Pons (tissue), 1 donor: ENCODE measurements at regions not wholly inside any gene's neighbourhood (a gene's known extent, or its start where the extent isn't known, plus 50 kb on each side); places are given as distances from the start of the nearest gene placed in this dataset.
"Not testable (repeated sequence)": the region's sequence is repeated elsewhere in the genome, so short reads cannot be mapped to it uniquely, and the experiment has no call there.

Source experiments
- DNase-seq: peaks from one replicate; pipeline ENCODE4 v3.0.0-alpha.2; 2016; ENCODE audit warnings: low spot score

DNA sequence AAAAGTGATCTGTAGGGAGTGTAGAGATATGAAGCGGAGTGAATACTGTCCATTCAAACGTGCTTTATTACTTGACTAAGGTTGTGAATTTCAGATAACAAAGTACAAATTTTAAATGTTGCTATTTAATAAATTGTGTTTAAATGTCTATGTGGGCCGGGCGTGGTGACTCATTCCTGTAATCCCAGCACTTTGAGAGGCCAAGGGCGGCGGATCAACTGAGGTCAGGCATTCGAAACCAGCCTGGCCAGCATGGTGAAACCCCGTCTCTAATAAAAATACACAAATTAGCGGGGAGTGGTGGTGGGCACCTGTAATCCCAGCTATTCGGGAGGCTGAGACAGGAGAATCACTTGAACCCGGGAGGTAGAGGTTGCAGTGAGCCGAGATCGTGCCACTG lies 1544.1 kb downstream of the SLITRK5 start:
- DNase-seq = not testable (repeated sequence)

DNA sequence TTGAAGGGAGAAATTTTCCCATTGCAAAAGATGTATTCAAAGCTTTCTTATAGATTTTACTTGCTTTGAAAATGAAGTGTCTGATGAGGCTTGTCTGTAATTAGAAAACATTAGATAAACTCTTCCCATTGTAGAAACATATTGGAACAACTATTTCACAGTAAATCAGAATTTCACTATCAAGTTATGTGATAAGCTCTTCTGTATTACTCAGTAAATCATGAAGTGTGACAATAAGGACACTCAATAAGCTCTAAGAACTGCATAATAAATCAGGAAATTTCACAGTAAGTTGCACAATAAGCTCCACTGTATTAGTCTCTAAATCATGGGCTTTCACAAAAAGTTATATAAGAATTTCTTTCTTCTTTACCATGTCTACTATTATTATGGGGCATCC lies 1546.6 kb downstream of the SLITRK5 start:
- no peak for DNase-seq

DNA sequence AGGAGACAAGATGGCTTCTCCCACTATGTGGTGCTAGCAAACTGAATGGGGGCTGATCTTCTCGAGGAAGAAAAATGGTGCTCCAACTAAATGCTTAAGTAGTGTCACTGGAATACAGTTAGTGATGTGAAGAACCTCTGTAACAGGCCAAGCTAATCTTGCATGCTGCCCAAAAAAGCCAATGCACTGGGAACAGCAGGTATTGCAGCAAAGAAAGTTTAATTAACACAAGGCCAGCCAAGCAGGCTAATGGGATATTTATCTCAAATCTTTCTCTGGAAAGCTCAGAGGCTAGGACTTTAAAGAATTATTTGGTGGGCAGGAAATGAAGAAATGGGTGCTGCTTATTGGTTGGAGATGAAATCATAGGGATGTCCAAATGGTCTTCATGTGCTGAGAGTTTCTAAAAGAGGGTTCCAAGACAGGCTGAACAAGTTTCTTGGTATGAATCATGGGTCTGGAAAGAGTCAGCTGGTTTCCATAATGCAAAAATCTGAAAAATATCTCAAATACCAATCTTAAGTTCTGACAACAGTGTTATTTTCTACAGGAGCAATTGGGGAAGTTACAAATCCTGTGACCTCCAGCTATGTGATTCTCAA lies 1550.5 kb downstream of the SLITRK5 start:
- no peak for DNase-seq

DNA sequence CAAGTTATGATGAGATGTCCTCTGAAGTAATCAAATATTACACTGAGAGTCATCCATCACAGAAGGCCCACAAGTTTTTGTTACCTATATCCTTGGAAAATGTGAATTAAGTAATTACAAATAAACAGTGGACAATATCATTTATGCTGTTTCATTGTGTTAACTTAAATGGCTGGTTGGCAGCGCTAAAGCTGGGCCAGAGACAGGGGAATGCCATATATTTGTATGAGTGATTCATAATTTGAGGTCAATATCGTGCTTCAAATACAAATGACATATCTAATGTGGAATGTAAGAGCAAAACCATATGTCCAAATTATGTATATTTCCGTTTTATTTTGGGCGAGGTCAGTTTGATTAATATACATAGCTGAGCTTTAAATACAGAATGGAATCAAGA lies 1556.2 kb downstream of the SLITRK5 start:
- DNase-seq = no peak

DNA sequence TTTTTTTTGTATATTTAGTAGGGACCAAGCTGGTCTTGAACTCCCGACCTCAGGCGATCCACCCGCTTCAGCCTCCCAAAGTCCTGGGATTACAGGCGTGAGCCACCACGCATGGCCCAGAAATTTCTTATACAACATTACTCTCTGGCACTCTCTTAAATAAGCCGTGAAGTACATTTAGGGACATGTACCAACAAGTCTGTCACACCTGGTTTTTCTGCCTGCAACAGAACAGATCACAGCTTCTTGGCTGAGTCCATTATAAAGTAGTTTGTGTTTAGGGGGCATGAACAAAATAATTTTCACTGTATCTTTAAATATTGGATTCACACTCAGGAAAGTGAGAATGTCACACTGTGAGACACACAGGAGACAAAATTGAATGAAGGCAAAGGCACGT lies 1567.3 kb downstream of the SLITRK5 start:
- DNase-seq = no peak

DNA sequence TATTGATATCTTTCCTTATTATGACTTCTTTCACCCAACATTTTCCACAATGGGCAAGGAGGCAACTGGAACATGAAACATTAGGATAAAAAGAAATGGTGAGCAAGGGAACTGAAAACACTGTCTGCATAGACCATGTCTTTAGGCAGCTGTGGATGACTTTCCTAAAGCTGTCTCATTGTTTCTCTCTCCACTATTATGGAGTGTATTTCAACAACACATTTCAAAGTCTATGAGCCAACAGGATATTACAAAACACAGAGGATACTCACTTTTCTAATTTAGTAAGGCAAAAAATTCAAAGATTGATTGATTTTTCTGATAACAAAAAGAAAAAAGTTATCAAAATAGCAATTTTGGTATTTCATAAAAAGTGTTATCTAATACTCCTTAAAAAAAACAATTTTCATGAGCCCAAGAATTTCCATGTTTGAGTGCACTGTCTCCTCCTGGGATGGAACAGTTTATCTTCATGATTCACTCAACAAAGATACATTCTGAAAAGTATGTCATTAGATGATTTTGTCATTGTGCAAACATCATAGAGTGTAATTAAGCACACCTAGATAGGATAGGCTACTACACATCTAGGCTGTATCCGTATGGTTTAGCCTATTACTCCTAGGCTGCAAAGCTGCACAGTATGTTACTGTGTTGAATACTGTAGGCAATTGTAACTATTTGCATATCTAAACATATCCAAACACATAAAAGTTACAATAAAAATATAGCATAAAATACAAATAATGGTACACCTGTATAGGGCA lies 1568.4 kb downstream of the SLITRK5 start:
- no peak for DNase-seq

DNA sequence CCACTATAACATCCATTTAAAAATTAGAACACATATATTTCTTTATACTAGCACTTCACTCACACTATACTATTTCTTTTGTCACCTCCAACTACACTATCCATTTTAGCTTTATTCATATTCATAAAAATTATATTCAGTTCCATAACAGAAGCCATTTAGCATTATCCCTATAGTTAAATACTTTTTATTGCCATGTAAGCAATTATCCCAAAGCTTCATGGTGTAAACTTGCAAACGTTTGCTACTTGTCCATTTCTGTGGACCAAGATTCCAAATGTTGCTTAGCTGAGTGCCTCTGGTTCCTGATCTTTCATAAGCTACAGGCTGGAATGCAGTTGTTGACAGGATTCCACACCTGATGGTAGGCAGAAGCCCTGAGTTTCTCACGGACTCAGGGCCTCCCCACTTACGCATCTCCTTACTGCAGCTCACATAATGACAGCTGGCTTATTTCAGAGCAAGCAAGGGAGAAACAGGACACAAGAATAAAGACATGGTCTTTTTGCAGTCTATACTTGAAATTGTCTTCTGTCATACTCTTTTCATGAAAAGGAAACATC lies 1584.8 kb downstream of the SLITRK5 start:
- no peak for DNase-seq

DNA sequence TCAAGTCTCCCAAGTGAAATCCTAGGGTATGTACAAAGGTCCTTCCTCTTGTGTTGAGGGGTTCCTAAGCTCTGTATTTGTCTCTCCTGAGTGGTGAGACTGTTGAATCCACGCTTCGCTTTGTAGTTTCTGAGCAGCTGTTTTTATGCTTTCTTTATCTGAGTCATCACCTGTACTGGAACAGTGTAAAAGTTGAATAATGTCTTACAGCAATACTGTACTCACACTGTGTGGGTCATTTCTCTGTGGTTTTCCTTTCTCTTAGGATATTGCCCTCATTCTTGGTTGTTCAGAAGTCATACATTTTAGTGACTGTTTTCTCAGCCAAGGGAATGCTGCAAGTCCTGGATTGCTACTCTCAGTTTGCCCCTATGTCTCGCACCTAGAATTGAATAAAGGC lies 1596.6 kb downstream of the SLITRK5 start:
- no peak for DNase-seq

DNA sequence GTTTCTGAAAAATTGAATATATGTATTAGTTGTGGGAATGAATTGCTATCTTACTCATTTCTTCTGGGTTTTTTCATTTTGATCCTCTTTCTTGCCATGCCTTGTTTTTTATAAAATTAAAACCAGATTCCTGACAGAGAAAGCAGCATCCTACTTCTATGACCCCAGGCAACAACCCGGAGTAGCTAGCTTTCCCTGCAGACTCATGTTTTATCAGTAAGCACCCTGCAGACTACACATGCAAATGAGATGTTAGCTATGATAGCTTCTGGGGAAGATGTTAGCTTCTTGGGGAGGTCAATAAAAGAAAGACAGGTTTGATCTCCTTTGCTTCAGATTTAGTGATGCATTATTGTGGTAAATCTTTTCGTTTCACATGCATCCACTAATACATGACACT lies 1598.6 kb downstream of the SLITRK5 start:
- DNase-seq = no peak

DNA sequence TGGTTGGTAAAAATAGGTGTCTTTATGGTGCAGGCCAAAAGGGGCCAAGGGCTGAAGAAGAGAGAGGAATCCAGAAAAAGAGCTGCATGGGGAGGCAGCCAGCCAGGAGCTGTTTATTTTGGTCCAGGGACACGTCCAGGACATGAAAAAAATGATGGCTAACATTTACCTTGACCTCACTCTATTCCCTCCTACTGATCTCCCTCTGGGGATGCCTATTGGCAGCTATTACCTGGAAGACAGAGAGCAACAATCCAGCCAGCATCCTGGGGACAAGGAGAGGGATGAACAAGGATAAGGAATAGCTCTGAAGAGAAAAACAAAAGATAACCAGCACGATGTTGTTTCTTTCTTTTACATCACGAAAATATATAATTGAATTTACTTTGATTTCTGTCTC lies 1599.6 kb downstream of the SLITRK5 start:
- DNase-seq = no peak

DNA sequence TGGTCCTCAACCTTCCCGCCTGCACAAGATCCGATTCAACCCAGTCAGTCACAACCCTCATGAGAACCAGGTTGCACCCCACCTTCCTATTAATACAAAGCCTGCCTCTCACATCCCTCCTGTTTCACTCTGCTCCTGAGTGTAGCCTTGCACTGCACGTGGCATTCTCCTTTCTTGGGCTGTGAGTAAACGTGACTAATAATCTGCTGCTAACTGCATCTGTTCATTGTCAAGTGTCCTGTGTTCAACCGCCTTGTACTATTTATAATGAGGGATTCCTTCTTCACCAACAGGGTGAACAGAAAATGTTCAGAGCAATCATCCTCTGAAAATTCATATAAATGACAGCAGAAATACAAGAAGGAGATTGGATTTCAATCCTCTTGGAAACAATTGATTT lies 1608.2 kb downstream of the SLITRK5 start:
- no peak for DNase-seq

DNA sequence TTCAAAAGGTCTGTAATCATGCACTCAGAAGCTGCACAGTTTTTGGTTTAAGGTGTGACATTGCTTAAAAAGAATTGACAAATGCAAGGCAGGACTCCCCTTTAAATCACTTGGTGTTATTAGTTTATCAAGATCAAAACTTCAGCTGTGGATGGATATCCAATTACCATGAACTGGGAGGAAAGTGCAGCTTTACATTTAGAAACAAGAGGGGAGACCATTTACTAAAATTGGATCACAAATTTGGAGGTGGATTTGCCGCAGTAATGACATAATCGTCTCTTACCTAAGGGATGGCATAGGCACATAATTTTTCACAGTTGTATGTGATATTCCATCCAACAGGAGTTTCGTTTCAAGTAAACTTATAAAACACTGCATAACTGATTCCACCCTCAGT lies 1610.2 kb downstream of the SLITRK5 start:
- DNase-seq = no peak

DNA sequence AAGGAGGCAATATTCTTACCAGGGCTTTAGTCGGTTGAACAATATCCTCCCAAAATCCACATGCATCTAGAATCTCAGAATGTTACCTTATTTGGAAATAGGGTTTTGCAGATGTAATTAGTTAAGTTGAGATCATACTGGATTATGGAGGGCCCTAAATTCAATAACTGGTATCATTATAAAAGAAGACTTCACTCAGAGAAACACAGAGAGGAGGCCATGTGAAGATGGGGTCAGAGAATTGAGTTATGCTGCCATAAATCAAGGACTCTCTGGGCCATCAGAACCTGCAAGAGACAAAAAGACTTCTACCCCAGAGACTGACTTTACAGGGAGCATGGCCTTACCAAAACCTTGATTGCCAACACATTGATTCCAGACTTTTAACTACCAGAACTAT lies 1611.1 kb downstream of the SLITRK5 start:
- DNase-seq = no peak

DNA sequence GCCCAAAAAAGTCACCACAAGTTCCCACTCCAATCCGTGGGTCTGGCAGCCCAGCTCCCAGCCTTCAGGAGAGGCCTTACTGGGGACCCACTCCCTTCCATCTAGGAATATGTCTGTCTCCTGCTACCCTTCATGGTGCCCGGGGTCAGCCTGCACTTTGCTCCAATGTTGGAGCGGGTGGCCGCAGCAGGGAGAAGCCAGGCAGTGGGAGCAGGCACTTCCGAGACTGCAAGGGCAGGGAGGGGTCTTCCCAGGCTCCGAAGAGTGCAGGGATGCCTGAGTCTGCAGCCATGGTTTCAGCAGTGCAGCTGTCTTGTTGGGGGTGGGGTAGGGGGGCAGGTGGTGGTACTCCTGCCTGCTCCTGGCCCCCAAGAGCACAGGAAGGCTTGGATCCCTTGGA lies 1616.2 kb downstream of the SLITRK5 start:
- DNase-seq = no peak

DNA sequence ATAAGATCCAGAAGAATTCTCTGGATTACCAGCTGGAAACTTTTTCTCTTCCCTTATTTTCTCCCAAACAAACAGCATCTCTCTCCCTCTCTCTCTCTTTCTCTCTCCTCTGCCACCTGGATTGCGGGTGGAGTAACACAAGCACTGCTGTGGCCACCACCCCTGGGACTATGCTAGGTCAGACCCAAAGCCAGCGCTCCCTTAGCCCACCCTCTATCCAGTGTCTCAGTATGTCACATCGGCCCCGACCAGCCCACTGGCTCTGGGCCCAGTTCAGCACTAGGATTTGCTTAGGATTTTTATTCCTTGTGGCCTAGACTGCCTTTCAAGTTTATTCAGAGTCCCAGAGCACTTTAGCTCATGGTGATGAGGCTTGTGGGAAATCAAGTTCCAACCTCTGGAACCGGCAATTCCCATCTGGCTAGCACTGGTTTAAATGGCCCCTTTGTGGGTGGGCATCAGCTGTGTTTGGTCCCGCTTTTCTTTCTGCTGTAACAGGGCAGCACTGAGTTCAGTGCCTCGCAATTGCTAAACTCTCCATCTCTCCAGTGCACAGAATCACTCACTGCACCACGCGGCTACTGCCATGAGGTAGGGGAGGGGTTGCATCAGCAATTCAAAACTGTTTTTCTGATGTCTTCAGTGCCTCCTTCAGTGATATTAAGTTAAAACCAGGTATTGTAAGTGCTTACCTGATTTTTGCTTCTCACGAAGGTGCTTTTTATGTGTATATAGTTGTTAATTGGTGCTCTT lies 1623.1 kb downstream of the SLITRK5 start:
- DNase-seq = no peak

DNA sequence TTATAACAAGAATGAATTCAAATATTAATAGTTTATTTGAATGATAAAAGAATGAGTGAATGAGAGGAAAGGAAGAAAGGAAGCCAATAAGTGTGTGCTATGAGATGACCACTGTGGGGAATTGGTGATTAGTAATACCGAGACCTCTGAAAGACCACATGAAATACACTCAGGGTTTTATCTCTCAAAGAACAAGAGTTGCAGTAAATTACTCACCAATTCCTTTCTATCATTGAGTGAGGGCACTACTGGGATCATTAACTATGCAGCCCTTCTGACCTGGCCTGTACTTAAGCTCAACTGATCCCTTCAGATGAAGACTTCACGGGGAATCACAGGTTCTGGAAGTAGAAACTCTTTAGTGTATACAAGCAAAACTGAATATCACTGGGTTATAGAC lies 1636.1 kb downstream of the SLITRK5 start:
- DNase-seq = no peak

DNA sequence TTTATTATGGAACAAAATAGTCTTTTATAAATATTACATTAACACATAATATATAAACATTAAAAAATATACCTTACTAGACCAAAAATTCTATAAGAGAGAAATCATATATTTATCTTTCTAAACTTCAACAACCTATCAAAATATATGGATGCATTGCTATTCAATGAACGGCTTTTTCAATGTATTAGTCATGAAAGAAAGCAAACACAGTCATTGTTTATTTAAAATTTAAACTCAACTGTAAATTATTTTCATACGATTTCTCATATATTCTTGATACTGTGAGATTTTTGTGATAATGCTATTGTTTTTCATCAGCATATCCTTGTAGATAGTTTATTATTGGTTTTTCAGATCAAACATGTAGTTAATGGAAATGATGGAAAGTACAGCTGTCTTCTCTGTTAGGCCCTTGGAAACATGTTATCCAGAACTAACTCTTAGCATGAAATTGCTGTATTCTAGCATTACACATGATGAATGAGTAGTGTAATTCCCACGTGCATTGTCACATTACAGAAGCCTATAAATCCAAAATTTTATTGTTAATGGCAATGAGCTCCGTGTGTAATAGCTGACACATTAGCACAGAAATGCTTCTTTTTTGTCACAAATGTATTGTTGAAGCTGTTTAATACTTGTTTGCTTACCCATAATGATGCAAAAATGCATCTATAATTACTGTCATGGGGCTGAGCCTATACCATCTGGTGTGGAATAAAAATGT lies 1639.9 kb downstream of the SLITRK5 start:
- no peak for DNase-seq

DNA sequence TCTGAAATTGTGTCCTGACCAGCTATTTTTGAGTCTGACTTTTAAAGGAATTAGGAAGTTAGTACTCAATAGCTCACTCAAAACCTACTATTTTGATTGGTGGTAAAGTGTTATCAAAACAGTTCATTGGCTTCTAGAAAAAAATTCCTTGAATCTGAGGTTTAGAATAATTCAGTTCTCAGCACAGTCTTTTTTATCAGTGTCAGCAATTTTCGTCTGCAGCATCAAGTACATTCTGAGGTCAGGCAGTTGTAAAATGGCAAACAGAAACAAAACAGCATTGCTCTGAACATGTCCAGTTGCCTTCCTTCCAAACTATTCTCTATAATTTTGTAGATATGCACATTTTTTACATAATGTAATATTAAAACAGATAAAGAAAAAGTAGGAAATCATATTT lies 1644.1 kb downstream of the SLITRK5 start:
- no peak for DNase-seq

DNA sequence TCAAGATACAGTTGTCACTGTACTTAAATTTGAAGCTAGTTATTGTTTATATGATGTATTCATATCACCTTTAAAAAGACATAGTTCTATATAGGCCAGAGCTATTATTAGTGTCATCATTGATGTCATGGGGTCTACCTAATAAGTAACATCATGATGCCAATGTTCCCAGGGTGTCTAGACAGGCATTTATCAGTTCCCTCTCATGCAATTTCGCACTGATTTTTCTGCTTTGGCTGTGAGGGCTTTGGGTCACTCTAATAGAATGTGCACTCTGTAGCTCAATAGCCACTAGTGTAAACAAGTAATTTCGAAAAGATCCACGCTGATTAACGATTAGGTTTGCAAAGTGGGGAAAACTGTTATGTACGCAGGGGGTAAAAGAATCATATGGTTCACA lies 1651.3 kb downstream of the SLITRK5 start:
- DNase-seq = no peak

DNA sequence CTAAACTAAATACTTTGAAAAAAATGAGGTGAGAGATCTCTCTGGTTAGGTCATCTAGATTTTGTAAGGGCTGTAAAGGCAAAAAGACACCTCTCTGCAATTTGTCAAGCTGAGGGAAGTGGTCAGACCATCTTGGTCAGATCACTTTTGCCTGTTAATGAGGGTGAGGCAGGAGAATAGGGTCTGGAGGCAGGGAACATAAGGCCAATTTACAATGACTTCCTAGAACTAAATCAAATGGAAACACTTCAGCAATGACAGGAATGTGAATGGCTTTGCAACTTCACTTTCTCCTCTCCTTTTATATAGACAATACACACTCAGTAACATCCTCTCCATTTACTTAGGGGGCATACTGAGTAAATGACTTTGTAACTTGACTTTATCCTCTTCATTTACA lies 1653.4 kb downstream of the SLITRK5 start:
- DNase-seq = no peak

DNA sequence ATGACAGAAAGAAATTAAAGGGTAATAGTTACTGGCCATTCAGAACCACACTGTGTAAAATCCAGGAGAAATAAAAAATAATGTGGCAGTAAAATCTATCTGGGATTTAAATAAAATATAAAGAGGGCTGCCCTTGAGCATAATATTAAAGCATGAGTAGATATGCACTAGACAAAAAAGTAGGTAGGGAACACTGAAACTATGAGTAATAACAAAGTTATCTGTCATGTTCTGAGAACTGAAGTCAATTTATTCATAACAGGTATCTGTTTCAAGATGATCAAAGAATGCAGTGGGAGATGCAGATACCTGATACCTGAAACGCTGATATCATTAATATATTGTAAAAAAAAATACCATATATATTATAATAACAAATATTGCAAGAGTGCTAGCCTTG lies 1672.0 kb downstream of the SLITRK5 start:
- DNase-seq = no peak

DNA sequence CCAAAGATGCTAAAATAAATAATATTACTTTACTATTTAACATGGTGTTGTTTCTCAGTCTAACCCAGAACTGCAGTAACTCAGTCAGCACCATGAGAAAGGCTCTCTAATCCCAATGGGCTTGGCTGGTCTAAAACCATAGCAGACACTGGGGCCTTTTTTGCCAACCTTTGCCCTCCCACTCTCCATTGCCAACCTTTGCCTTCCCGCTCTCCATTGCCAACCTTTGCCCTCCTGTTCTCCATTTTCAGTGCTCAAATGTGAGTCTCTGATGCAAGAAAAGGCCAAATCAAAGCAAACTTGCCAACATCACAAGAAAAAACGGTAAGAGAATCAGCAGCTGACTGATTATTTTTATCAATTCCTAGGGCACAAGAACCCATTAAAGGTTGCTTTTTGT lies 1681.2 kb downstream of the SLITRK5 start:
- DNase-seq = no peak
